ENCODE measurements at regions not wholly inside any gene's neighbourhood (a gene's known extent, or its start where the extent isn't known, plus 50 kb on each side); places are given as distances from the start of the nearest gene placed in this dataset.

DNA sequence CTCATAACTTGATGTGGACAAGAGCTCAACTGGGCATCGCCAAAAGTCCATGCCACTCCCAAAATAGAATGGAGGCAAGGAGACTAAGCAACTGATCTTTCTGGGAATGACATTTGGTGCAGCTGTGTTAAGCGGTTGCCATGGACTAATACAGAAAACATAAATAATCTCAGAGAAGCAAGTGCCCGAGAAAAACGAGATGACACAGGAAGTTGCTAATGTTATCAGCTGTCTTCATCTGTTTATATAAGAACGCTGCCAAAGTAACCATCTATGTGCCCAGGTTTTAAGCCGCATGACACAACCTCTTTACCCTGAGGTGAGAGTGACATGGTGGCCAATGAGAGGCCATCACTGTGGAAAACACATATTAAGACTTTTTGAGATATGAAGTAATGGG is 54.9 kb upstream of the SACS start:
- peak; percentile 48 for ATAC-seq
- DNase-seq (ENCODE audit: low spot score), result no peak

DNA sequence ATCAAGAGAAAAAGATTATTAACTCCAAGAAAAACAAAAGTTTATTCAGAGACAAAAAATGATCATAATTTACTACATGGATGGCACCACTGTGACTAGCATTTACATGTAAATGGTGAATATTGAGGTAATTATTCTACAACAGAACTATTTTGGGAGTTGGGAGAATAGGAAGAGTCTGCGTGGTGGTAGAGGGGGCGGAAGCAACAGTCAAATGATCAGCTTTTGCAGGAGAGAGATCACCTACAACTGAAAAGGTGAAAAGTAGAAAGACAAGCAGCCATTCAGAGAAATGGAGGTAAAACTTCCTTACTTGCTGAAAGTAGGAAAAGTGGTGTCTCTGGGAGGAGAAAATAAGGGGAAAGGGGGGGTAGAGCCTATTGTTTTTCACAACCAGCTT is 62.8 kb upstream of the SACS start:
- ATAC-seq, result no peak
- no peak for DNase-seq (ENCODE audit: low spot score)

DNA sequence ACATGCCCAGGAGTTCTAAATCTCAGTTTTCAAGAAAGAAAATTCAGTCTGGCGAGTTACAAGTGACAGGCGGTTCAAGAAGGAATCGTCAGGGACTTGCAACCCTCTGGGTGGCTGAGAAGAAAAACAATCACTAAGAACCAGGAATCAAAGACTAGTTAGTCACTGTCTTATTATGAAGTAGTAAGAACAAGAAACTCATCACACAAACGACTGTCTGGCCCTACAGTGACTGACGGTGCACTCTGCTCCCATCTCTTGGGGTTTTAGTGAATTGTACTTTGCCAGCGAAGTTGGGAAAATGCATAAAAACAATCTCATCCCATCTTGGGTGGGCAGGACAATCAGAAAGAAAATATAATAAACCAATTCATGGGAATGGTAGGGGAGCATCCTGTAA is 63.7 kb upstream of the SACS start:
- ATAC-seq (no peak), DNase-seq (ENCODE audit: low spot score) (no peak)

- ATAC-seq, result no peak
- no peak for DNase-seq (ENCODE audit: low spot score)
These were observed 67.3 kb upstream of the SACS start for GRCh38 chr13:23500849-23501248.

GRCh38 chr13:23504180-23504579 is 66.0 kb upstream of the TNFRSF19 start:
- ATAC-seq, result no peak
- no peak for DNase-seq (ENCODE audit: low spot score)

GRCh38 chr13:23505007-23505406 is 65.2 kb upstream of the TNFRSF19 start:
- ATAC-seq (no peak), DNase-seq (ENCODE audit: low spot score) (no peak)

- ATAC-seq (no peak), DNase-seq (ENCODE audit: low spot score) (no peak)
These were observed 64.0 kb upstream of the TNFRSF19 start for GRCh38 chr13:23506071-23506806.

DNA sequence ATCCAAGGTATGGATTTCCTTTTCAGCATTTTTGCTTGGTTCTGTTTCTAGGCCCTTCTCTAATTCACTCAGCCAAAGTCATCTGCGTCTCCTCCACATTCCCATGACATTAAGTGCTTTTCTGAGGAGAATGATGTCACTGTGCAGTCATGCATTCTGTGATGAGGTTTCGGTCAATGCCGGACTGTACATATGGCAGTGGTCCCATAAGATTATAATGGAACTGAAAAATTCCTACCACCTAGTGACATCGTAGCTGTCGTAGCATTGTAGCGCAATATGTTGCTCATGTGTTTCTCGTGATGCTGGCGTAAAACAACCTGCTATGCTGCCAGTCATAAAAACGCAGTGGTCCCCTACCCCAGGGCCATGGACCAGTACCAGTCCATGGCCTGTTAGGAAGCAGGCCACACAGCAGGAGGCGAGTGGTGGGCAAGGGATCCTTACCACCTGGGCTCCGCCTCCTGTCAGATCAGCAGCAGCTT is 63.4 kb upstream of the TNFRSF19 start:
- DNase-seq (ENCODE audit: low spot score), result no peak
- no peak for ATAC-seq

- DNase-seq (ENCODE audit: low spot score) (no peak), ATAC-seq (no peak)
These were observed 60.2 kb upstream of the TNFRSF19 start for GRCh38 chr13:23509781-23510543.

- DNase-seq (ENCODE audit: low spot score), result no peak
- ATAC-seq, result no peak
These were observed 59.7 kb upstream of the TNFRSF19 start for GRCh38 chr13:23510544-23510916.

DNA sequence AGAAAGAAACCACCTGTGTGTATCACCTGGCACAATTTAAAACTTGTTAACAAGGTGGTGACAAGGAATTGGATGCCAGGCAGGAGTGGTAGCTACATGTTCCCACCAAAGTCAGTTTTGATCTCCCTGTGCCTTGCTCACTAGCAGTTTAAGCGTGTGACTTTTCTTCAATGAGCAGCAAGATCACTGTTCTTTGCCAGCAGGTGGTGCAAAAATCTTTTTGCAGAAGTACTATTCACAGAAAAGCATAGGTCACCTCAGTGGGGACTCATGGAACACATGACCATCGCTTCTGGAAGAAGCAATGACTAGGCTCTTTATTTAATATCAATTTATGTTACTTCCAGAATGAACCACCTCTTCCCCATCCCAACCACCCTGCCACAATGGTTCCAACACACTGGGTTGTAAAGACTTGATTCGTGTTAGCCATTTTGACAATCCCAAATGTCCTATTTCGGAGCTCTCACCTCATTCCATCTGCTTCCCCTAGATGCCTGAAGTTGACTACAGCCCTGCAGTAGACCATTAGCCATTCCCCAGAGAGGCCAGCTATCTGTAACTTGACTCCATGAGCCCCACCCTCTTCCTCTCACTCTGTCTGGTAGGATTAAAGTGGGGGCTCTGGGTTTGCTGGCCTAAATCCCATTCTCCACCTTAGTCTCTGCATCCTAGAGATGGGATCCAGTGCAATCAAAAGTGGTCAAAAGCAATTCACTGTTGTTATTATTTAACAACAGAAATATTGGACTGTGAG is 59.1 kb upstream of the TNFRSF19 start:
- DNase-seq (ENCODE audit: low spot score) (no peak), ATAC-seq (peak; percentile 34)

- no peak for DNase-seq (ENCODE audit: low spot score)
- no peak for ATAC-seq
These were observed 57.3 kb upstream of the TNFRSF19 start for GRCh38 chr13:23512762-23513395.

- ATAC-seq (no peak), DNase-seq (ENCODE audit: low spot score) (no peak)
These were observed 56.8 kb upstream of the TNFRSF19 start for GRCh38 chr13:23513455-23513854.

DNA sequence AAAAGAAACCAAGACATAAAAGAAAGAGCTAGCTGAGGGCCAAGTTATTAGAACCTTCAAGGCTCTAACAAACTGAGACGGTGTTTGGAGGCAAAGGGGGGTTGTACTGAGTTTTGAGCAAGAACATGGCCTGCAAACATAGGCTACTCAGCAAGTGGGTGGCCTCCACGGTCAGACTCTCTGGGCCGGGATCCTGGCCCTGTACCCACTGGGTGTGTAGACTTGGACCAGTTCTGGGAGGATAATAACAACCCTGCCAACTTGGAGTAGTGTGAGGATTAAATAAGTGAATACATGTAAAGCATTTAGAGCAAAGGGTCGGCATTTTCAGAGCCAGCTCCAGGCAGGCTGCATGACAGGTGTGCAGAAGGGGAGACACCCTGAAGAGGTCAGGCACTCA is 56.1 kb upstream of the TNFRSF19 start:
- ATAC-seq (no peak), DNase-seq (ENCODE audit: low spot score) (no peak)

DNA sequence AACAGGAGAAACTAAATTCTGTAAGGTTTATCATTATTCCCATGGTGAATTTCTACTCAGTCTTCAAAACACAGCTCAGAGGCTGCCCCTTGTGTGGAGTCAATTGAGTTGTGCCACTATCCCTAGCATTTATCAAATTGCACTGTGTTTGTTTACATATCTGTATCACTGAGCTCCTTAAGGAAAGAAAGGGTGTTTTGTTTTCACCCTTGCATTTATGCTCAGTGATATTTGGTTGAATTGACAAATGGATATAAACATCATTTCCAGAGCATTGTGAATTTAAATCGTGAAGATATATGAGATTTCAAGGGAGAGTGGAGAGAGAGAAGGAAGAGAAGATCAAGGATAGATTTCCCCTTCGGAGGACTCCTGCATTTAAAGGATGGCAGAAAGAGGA is 55.1 kb upstream of the TNFRSF19 start:
- DNase-seq (ENCODE audit: low spot score), result no peak
- ATAC-seq, result no peak

- no peak for ATAC-seq
- DNase-seq (ENCODE audit: low spot score), result no peak
These were observed 54.0 kb upstream of the TNFRSF19 start for GRCh38 chr13:23516190-23516589.

DNA sequence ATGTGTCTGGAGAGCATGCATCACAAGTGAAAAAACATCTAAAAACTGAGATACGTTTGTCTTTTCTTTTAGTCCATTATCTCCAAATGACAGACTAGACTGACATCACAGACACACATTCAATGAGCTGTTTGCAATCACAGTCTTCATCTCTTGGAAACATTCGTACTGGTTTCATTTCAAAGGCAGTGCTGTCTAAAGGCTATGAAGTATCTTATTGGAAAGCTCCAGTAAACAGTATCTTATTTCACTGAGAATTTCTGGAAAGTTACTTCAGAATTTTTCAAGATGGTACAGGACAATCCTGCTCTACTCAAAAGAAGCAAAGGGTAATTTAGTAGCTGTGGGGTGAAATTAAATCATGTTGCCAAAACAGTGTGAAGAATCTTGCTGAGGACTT is 53.5 kb upstream of the TNFRSF19 start:
- ATAC-seq (no peak), DNase-seq (ENCODE audit: low spot score) (no peak)

GRCh38 chr13:23518231-23518630 is 52.0 kb upstream of the TNFRSF19 start:
- no peak for ATAC-seq
- DNase-seq (ENCODE audit: low spot score), result no peak

Data from left lobe of liver (tissue), 2 donors.